ENCODE measurements at regions not wholly inside any gene's neighbourhood (a gene's known extent, or its start where the extent isn't known, plus 50 kb on each side); places are given as distances from the start of the nearest gene placed in this dataset.
"Not testable (repeated sequence)": the region's sequence is repeated elsewhere in the genome, so short reads cannot be mapped to it uniquely, and the experiment has no call there.

DNA sequence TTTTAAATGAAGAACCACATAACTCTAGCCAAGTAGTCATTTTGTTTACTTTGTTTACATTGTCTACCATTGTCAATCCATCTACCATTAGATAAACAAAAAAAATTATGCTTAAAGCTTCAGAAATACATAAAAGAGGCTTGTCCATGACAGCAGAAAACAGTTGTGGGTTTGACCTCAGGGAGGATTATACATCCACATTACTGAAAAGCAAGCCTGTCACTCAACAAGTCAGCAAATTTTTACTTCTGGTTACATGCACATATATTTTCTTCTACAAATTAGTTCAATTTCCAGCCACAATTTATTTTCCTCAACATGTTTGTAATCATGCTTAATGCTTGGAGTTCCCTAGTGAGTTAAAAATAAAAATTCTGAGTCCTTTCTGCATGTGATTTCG lies 713.3 kb downstream of the COL12A1 start:
- no peak for DNase-seq

DNA sequence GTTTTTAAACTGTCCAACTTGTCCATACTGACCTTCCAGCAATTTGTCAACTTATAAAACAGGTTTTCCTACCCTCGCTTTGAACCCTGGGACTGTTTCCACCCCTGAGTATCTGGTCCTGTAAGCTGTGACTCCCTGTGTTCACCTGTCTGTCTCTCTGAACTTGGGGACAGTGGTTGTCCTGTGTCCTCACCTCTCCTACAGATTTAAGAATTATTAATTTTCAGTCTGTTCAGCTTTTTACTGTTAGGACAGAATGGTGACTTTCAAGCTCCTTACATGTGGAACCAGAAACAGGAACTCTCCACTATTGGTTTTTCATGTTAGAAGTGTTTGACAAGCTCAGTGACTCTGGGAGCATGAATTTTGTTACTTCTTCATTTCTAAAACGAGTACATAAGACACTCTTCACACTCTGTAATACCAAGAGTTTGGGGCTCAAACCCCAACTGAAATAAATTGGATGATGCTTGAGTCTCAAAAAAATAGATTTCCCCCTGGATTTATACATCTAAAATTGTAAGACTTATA lies 713.9 kb downstream of the COL12A1 start:
- DNase-seq = no peak

DNA sequence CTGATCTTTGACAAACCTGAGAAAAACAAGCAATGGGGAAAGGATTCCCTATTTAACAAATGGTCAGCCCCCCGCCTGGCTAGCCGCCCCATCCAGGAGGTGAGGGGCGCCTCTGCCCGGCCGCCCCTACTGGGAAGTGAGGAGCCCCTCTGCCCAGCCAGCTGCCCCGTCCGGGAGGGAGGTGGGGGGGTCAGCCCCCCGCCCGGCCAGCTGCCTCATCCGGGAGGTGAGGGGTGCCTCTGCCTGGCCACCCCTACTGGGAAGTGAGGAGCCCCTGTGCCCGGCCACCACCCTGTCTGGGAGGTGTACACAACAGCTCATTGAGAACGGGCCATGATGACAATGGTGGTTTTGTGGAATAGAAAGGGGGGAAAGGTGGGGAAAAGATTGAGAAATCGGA lies 717.1 kb downstream of the COL12A1 start:
- not testable (repeated sequence) for DNase-seq

DNA sequence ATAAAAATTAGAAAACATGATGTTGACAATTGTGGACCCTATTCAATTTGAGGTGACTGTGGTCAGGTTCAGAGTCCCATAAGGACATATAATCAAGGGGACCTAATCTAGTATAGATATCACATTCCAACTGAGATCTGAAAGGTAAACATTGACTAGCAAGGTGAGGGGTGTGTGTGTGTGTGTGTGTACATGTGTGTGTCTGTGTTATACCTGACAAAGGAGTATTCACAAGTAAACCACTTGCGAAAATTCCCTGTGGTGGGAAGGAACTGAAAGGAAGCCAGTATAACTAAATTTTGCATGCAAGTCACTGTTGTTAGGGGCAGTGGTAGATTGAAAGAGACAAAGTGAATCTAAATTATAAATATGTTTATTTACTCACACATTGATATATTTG lies 723.7 kb downstream of the COL12A1 start:
- DNase-seq = no peak

DNA sequence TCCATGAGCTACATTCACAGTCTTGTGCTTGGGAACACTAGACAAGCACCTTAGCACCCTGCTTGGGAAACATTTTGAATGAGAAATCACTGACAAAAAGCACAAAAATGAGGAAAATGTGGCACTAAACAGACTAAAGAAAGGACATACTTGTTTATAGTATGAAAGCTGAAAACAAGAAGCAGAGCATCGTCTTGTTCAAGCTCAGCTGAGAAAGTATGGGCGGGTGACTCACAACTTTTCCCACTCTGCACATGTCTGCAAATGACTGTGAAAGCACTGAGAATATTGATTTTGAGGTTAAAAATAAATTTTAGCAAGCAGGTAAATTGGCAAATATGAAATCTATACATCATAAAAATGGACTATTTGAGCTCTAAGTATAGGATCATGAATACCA lies 725.3 kb downstream of the COL12A1 start:
- DNase-seq = no peak

DNA sequence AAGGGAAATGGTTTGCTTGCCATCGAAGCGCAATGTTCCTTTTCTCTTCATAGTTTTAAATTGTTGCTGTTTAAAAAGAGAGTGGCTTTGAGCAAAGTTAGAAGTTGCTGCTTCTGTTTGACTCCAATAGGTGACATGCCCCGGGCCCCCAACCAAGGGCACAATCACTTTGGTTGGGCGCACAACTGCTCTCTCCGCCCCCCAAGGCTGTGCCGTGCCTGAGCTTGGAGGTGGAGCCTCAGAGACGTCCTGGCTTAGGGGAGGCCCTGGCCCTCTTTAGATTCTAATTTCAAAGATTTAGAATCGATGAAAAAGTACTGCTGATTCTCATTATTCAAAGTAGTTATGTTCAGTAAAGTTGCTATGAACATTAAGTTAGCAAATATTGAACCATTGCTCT lies 725.9 kb downstream of the COL12A1 start:
- DNase-seq = no peak

DNA sequence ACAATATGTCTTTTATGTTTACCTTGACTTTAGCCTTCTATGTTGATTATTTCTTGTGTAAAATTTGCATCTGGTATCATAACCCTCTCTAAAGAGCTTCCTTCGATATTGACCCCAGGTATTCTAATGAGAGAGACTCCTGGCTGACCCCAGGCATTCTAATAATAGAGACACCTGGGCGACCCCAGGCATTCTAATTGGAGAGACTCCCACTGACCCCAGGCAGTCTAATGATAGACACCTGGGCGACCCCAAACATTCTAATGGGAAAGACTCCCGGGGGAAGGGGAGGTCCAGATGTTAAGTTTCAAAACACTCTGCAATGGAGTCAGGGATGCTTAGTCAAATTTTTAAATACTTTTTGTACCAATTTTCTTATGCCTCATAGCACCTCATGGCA lies 726.4 kb downstream of the COL12A1 start:
- no peak for DNase-seq

DNA sequence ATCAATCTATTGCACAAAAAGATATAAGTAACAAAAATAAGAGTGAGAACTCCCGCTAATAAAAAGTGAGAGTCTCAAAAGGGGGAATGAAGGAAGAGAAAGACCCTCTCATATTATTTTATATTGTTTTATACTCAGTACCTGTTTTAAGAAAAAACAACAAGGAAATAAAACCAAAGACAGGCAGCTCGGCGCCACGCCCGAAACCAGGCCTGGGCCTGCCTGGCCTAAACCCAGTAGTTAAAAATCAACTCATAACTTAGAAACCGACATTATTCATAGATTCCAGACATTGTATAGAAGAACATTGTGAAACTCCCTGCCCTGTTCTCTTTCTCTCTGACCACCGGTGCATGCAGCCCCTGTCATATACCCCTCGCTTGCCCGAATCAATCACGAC lies 731.8 kb downstream of the COL12A1 start:
- not testable (repeated sequence) for DNase-seq

DNA sequence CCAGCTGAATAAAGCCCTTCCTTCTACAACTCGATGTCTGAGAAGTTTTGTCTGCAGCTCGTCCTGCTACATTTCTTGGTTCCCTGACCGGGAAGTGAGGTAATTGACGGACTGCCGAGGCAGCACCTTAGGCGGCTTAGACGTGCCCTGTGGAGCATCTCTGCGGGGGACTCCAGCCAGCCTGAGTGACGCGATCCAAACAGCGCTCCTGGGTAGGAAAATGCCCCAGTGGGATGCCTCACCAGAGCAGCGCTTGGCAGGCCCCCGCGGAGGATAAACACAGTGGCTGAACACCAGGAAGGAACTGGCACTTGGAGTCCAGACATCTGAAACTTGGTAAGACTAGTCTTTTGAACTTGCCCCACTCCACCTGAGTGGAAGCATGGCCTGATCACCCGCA lies 737.3 kb downstream of the COL12A1 start:
- not testable (repeated sequence) for DNase-seq

DNA sequence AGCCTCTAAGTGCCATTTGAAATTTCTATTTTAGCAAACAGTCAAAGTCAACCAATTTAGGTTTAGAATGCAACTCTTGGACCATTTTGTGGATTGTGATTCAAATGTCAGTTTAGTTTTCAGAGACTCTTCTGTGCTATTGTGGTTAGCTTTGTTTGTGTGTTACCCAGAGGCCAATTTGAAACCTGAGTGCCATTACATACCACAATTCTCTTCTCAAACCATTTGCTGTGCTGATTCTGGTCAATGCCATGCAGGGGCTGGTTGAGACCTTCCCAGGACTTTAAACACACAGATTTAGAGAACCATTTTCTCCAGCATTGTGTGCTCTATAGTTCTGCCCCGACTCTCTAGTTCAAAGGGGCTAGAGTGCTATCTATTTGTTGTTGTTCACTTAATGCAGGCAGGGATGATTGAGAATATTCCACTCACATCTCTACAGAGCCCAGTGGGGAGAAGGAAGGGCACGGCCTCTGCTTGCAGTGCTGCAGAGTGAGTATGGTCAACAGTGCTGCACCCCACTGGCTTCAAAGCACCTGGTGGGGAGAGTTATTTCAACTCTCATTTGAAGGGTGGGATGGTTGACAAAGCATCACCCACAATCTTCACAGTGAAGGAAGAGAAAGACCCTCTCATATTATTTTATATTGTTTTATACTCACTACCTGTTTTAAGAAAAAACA lies 738.2 kb downstream of the COL12A1 start:
- no peak for DNase-seq

DNA sequence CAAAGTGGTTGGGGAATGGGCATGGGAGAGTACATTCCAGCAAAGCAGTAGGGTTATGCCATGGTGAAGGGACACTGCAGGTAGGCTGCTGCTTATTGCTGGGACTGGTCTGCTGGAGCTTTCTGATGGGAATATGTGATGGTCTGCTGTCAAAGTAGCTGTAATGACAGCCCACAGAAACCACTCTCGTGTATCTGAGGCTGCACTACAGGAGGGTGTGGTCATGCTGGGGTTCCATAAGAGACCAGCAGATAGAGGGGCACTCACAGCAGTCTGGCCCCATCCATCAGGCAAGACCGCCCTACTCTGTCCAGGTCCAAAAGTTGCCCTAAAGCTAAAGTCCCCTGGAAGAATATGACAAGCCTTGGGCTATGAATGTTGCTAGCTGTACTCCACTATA lies 739.3 kb downstream of the COL12A1 start:
- no peak for DNase-seq

DNA sequence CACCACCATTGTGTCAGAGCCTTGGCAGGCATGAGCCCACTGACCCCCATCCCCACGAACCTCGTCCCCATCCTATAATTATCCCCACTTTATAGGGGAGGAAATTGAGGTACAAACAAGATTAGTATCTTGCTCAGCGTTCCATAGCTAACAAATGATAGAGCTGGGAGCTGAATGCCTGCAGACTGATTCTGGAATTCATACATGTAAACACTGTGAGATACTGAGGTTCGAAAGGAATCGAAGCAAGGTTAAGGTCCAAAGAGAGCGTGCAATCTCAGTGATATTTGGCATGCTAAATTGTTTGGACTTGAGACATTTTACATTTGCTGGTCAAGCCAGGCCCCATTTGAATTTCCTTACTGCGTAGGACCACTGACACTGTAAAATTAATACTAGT lies 746.6 kb downstream of the COL12A1 start:
- no peak for DNase-seq

DNA sequence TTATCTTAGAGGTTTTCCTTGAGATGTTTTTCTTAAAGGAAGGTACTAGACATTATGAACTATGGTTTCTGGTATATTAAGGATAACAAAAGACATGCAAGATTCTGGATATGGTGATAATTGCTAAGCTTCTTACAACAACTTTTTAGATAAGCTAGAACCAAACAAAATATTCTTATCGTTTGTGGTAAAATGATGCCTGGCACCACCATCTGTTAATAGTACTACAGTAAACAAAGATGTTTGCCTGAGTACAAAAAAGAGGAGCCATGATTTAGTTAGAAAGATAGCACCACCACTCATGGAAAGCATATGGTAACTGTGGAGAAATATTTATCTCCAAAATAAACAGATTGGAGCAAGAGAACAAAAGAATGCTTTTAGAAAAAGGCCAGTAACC lies 747.3 kb downstream of the COL12A1 start:
- DNase-seq = no peak

DNA sequence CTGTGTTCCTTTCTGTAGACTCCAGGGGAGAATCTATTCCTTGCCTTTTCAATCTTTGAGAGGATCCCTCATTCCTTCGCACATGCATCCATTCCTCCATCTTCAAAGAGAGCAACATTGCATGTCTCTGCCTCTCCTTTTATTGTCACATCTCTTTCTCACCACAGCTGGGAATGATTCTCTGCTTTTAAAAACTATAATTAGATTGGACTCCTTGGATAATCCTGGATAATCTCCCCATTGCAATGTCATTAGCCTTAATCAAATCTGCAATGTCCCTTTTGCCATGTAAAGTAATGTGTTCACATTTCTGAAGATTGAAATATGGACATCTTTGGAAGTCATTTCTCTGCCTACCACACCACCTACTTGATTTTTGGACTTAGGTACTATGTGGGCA lies 750.1 kb downstream of the COL12A1 start:
- no peak for DNase-seq

DNA sequence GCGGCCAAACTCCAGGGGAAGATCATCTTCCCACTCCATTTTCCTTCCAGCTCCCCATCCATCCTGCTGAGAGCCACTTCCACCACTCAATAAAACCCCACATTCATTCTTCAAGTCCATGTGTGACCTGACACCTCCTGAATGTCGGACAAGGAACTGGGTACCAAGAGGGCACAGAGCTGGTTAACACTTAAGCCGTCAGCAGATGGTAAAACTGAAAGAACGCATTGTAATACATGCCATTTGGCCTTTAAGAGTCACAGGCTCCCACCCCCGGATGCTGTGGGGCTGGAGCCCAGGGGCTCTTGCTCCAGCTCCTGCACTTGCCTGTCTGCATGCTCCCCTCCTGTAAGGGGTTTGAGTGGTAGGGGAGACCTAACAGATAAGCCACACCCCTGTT lies 753.9 kb downstream of the COL12A1 start:
- DNase-seq = no peak

DNA sequence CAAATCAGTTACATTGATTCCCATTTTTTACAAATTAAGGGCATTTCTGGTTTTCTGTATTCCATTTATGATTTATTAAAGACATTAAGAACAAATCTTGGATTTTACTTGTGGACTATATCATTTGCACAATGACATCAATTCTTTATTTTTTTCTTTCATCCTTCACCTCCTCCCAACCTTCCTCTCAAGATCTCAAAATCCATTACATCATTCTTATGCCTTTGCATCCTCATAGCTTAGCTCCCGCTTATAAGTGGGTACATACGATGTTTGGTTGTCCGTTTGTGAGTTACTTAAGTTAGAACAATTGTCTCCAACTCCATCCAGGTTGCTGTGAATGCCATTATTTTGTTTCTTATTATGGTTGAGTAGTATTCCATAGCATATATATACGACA lies 752.8 kb downstream of the CD109 start:
- no peak for DNase-seq

DNA sequence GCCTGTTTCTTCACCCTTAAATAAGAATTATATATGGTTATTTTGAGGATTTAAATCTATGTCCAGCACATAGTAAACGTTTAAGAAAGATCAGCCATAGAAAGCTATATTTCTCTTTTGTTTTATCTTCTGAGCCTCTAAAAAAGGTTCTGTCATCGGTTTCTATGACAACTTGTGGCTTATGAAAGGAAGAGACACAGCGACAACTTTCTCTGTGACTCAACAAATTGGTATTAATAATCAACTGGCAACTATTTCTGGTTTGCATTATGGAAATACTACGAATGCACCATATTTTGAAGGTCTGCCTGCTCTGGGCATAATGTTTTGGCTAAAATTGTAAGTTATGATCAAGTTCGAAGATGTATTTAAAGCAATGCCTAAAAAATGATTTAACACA lies 751.0 kb downstream of the CD109 start:
- DNase-seq = no peak

DNA sequence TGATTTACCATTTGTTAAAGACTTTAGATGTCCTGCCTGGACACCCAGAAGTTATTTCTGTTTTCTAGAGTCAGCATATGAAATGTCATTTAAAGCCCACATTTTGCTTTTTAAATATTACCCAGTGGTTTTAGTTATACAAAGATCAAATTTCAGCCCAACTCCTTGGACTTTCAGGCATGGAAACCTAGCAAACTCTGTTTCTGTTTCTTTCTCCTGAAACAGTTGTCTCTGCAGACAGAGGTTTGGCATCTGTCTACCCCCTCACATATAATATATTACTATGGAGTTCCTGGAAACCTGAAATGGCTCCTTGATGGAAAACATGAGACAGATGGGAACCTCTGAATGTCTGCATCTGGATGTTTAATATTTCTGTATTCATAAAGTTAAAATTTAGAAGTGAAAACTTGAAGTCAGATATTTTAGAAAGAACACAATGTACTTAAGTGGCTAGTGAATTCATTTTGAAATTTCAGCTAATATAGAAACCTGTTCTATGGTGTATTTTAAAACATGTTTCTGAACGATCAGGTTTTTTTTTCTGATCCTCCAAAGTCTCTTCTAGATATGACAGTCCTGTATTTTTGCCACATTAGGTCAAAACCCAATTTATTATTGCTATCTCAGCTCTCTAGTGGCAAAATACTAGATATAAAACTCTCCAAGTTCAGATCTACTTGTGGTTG lies 743.3 kb downstream of the CD109 start:
- DNase-seq = no peak

DNA sequence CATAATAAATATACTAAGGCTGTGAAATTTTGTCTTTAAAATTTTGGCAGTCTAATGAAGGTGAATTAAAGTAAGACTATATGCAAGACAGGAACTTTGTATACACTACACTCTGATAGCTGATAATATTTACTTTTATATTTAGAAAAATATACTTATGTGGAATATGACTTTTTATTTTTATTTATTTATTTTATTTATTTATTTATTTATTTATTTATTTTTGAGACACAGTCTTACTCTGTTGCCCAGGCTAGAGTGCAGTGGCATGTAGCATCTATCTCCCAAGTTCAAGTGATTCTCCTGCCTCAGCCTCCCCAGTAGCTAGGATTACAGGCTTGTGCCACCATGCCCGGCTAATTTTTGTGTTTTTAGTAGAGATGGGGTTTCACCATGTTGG lies 742.4 kb downstream of the CD109 start:
- not testable (repeated sequence) for DNase-seq

DNA sequence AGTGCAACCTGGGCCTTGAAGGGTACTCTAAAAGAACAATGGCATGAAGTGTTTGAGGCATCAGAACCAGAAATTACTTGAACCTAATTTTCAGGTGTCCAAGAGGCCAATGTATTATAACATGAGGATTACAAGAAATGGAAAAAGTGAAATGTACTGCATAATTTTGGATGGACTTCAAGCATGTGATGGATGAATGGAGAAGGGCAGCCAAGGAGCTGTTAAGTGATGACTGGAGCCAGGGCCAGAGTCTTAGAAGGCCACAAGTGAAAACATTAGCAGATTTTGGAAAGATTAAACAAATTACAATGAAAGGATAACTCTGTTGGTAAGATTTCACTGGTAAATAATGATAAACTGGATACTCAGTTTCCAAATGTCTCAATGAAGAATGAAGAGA lies 738.2 kb downstream of the CD109 start:
- DNase-seq = no peak

DNA sequence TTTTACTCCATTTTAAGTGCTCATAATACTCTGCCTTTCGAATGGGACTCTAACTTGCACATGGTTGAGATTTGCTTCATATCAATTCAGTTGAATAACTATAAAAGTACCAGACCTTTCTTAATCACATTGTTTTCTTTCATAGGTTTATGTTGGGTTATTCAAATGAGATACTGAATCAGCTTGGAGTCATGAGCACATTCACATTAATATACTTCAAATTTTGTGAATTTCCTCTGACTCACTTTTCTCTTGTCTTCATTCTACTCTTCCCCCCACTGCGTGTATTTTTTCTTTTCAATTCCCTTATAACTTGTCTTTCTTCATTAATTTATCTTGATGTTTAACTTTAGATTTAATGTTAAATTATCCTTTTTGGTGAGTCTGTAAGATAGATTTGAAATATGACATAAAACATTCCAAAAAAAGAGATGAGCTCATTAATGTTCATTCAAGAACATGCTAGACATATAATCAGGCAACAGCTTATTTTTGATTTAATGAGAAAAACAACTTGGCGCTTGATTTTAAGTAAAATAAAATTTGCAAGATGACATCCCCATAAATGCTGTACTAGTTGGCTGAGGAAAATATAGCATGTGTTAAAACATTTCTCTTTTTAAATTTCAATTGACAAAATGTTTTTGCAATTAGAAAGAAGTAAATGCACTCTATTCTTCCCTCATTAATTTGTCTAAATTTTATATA lies 736.0 kb downstream of the CD109 start:
- DNase-seq = no peak

DNA sequence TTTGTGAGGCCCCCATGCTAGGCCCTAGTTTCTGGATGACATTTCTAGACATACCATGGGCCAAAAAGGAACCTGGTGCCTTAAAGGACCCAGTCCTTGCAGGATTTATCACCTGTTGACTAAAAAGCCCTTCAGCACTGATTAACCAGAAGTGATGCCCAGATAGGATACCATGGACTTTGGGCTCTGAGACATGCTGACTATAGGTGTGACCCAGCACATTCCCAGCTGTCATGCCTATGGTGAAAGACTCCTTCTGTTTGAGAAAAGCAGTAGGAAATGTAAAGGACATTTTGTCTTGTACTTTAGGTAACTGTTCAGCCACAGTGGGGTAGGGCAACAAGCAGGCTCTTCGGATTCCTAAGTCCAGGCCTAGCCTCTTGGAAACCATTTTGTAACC lies 724.2 kb downstream of the CD109 start:
- no peak for DNase-seq

DNA sequence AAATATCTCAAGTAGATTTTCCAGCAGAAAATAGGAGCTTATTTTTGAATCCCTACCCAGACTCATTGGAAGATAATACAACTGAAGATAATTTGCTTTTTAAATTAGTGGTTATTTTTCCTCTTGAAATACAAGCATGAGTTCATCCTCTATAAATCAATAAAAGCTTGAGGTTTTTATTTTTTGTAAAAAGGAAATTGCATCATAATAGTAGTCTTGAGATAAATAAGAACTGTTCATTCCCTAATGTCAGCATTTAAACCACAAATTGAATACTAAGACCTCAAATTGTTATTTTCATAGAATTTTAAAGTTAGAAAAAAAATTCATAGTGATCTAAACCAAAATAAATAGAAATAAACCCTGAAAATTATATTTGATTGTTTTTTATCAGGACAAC lies 719.1 kb downstream of the CD109 start:
- DNase-seq = no peak

Data from right lung (tissue), 2 donors.